HepG2 (cell line): ENCODE measurements at regions not wholly inside any gene's neighbourhood (a gene's known extent, or its start where the extent isn't known, plus 50 kb on each side); places are given as distances from the start of the nearest gene placed in this dataset.

Experiments used
- ARNTL ChIP-seq: sonication (generic); formaldehyde crosslinking; IDR thresholded peaks from 2 replicates; pipeline ENCODE4 v1.4.0; 2020; ENCODE audit warnings: mild to moderate bottlenecking, missing genetic modification reagents
- NONO ChIP-seq, 2 experiments: fragments of 450-650 bp in 1 of 2; sonication (generic) in 1 of 2; formaldehyde crosslinking in 1 of 2; IDR thresholded peaks in 1 of 2; conservative IDR thresholded peaks in 1 of 2; 2 replicates each; pipeline versions ENCODE4 v1.6.1 to v1.8.0; 2017 to 2022; ENCODE audit warnings: mild to moderate bottlenecking in 1 of 2, missing genetic modification reagents in 1 of 2, moderate library complexity in 1 of 2
- NR3C1 ChIP-seq: sonication (generic); formaldehyde crosslinking; IDR thresholded peaks from 2 replicates; pipeline ENCODE4 v1.4.0; 2020; ENCODE audit warnings: missing genetic modification reagents
- POLR2A ChIP-seq, 2 experiments: IDR thresholded peaks; 2 replicates each; pipeline ENCODE4 v1.6.1; 2011; ENCODE audit warnings: low read depth in 2 of 2, low read length in 2 of 2, mild to moderate bottlenecking in 1 of 2, moderate library complexity in 1 of 2; ENCODE audit not compliant: insufficient read depth in 1 of 2
- STAT5B ChIP-seq: sonication (generic); formaldehyde crosslinking; IDR thresholded peaks from 2 replicates; pipeline ENCODE4 v1.4.0; 2020; ENCODE audit warnings: missing genetic modification reagents
- ZNF782 ChIP-seq: sonication (generic); formaldehyde crosslinking; IDR thresholded peaks from 2 replicates; pipeline ENCODE4 v1.4.0; 2020; ENCODE audit warnings: missing genetic modification reagents, mild to moderate bottlenecking, borderline replicate concordance
- ZZZ3 ChIP-seq: sonication (generic); formaldehyde crosslinking; IDR thresholded peaks from 2 replicates; pipeline ENCODE4 v1.4.0; 2020; ENCODE audit warnings: missing genetic modification reagents, mild to moderate bottlenecking, borderline replicate concordance
- TF ChIP-seq, protein P1 (sequence below): sonication (generic); formaldehyde crosslinking; IDR thresholded peaks from 2 replicates; pipeline ENCODE4 v1.5.1; 2020; ENCODE audit warnings: missing genetic modification reagents, mild to moderate bottlenecking, borderline replicate concordance

DNA sequence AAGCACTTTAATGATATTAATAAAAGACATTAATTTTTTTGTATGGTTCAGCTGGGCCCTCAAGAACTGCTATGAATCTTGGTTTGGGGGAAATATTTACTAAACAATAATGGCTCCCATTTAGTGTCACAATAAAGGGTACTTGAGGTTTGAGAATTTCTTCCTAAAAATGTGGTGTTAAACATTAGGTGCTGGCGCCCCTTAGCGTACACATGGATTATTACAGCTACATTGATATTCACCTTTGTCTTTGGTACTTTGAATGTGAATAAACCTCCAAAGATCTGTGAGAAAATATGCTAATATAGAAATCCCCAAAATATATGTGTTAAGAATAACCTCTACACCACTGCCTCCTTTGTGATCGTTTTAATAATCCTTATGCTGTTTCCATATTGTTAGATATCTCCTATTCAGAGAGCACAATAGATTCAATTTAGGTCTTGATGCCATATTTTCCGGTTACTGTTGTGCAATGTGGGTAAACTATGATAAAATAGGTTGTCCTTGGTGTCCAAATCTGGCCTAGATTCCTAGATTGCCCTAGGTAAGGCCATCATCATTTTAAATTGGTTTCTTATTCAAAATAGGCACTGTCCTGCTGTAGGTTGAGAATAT lies 161.8 kb upstream of the CACNA2D1 start:
- TF ChIP-seq ZNF782 (CRISPR knock-in tag) (no peak), NR3C1 (CRISPR knock-in tag) (no peak), ZZZ3 (CRISPR knock-in tag) (no peak), POLR2A (IDR thresholded peaks at IDR 0.05; ENCODE audit: insufficient read depth in 1 of 2, low read depth in 2 of 2, low read length in 2 of 2) (no peak), ARNTL (CRISPR knock-in tag) (no peak), STAT5B (CRISPR knock-in tag) (no peak), NONO (IDR thresholded peaks at IDR 0.05) (no peak), NONO (CRISPR knock-in tag; conservative IDR thresholded peaks at IDR 0.05) (no peak)
- TF ChIP-seq, protein P1, sequence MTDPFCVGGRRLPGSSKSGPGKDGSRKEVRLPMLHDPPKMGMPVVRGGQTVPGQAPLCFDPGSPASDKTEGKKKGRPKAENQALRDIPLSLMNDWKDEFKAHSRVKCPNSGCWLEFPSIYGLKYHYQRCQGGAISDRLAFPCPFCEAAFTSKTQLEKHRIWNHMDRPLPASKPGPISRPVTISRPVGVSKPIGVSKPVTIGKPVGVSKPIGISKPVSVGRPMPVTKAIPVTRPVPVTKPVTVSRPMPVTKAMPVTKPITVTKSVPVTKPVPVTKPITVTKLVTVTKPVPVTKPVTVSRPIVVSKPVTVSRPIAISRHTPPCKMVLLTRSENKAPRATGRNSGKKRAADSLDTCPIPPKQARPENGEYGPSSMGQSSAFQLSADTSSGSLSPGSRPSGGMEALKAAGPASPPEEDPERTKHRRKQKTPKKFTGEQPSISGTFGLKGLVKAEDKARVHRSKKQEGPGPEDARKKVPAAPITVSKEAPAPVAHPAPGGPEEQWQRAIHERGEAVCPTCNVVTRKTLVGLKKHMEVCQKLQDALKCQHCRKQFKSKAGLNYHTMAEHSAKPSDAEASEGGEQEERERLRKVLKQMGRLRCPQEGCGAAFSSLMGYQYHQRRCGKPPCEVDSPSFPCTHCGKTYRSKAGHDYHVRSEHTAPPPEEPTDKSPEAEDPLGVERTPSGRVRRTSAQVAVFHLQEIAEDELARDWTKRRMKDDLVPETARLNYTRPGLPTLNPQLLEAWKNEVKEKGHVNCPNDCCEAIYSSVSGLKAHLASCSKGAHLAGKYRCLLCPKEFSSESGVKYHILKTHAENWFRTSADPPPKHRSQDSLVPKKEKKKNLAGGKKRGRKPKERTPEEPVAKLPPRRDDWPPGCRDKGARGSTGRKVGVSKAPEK (CRISPR knock-in tag), result no peak
